Peyer's patch (tissue), 4 donors: ENCODE measurements at regions not wholly inside any gene's neighbourhood (a gene's known extent, or its start where the extent isn't known, plus 50 kb on each side); places are given as distances from the start of the nearest gene placed in this dataset.

Source experiments
- DNase-seq, 3 donors: peaks; one replicate each; pipeline ENCODE4 v3.0.0-alpha.2; 2017 to 2019
- H3K27ac ChIP-seq, 4 donors: fragments of 200-600 bp; sonication (generic); one replicate each; pipeline ENCODE4 v1.5.1; 2016 to 2019
- H3K27me3 ChIP-seq, 2 donors: fragments of 200-600 bp; sonication (generic); one replicate each; pipeline ENCODE4 v1.5.1; 2019
- H3K36me3 ChIP-seq, 3 donors: fragments of 200-600 bp; sonication (generic); one replicate each; pipeline ENCODE4 v1.5.1; 2016 to 2019
- H3K4me1 ChIP-seq, 4 donors: fragments of 200-600 bp; sonication (generic); one replicate each; pipeline ENCODE4 v1.5.1; 2016 to 2019
- H3K4me3 ChIP-seq, 4 donors: fragments of 200-600 bp; sonication (generic); 1 replicate in 3 of 4; 2 replicates in 1 of 4; pipeline ENCODE4 v1.5.1; 2016 to 2019; ENCODE audit warnings: mild to moderate bottlenecking in 1 of 4
- H3K9me3 ChIP-seq, 4 donors: fragments of 200-600 bp; sonication (generic); one replicate each; pipeline ENCODE4 v1.5.1; 2016 to 2019; ENCODE audit warnings: mild to moderate bottlenecking in 1 of 4
- CTCF ChIP-seq, 6 experiments: fragments of 450-650 bp in 4 of 6; fragments of 200-600 bp in 2 of 6; sonication (generic) in 1 of 6; IDR thresholded peaks; one replicate each; pipeline ENCODE4 v1.5.1; 2017 to 2019; ENCODE audit warnings: antibody characterized with exemption in 6 of 6, mild to moderate bottlenecking in 3 of 6, moderate library complexity in 1 of 6
- POLR2A ChIP-seq, 2 donors: fragments of 450-650 bp; IDR thresholded peaks; one replicate each; pipeline ENCODE4 v1.5.1; 2017; ENCODE audit warnings: antibody characterized with exemption in 2 of 2, mild to moderate bottlenecking in 2 of 2, moderate library complexity in 2 of 2

GRCh38 chr12:46493150-46493833 lies 120.7 kb upstream of the SLC38A2 start:
- Histone ChIP-seq H3K36me3 (no peaks in the 10 kb centered on the region), H3K9me3 (no peaks in the 10 kb centered on the region), H3K4me3 (no peak overlapping the region), H3K4me1 (peaks cover 0 to 4% (median 0%) of the 10 kb centered on the region in 4 donors), H3K27ac (peak overlapping the region in 2 of 4 donors; percentile 38 to 53), H3K27me3 (no peaks in the 10 kb centered on the region)
- DNase-seq, result no peak
- no peak for TF ChIP-seq POLR2A (IDR thresholded peaks at IDR 0.05)

- DNase-seq, result no peak
- Histone ChIP-seq H3K4me1 (peaks cover 0 to 4% (median 0%) of the 10 kb centered on the region in 4 donors), H3K9me3 (no peaks in the 10 kb centered on the region), H3K27ac (peak overlapping the region in 1 of 4 donors; percentile 53), H3K36me3 (no peaks in the 10 kb centered on the region), H3K27me3 (no peaks in the 10 kb centered on the region), H3K4me3 (no peak overlapping the region)
- TF ChIP-seq POLR2A (IDR thresholded peaks at IDR 0.05) (no peak), CTCF (IDR thresholded peaks at IDR 0.05) (no peak)
These were observed 120.0 kb upstream of the SLC38A2 start for GRCh38 chr12:46492471-46493085.

GRCh38 chr12:46491548-46491947 lies 119.0 kb upstream of the SLC38A2 start:
- H3K36me3 ChIP-seq, result no peaks in the 10 kb centered on the region
- no peak for TF ChIP-seq POLR2A (IDR thresholded peaks at IDR 0.05)
- no peak for TF ChIP-seq CTCF (IDR thresholded peaks at IDR 0.05)
- no peak for DNase-seq
- H3K4me3 ChIP-seq, result no peak overlapping the region
- H3K9me3 ChIP-seq, result no peaks in the 10 kb centered on the region
- no peaks in the 10 kb centered on the region for H3K27me3 ChIP-seq
- peaks cover 0 to 4% (median 0%) of the 10 kb centered on the region in 4 donors for H3K4me1 ChIP-seq
- peak overlapping the region in 1 of 4 donors; percentile 4 for H3K27ac ChIP-seq

GRCh38 chr12:46490635-46491034 lies 118.1 kb upstream of the SLC38A2 start:
- peaks cover 0 to 4% (median 0%) of the 10 kb centered on the region in 4 donors for H3K4me1 ChIP-seq

GRCh38 chr12:46489951-46490388 lies 117.4 kb upstream of the SLC38A2 start:
- no peak overlapping the region for H3K27ac ChIP-seq
- no peaks in the 10 kb centered on the region for H3K27me3 ChIP-seq
- no peak for TF ChIP-seq POLR2A (IDR thresholded peaks at IDR 0.05)
- TF ChIP-seq CTCF (IDR thresholded peaks at IDR 0.05), result no peak
- H3K36me3 ChIP-seq, result no peaks in the 10 kb centered on the region
- H3K4me1 ChIP-seq, result peaks cover 0 to 4% (median 0%) of the 10 kb centered on the region in 4 donors
- DNase-seq, result no peak
- no peak overlapping the region for H3K4me3 ChIP-seq
- no peaks in the 10 kb centered on the region for H3K9me3 ChIP-seq

More at GRCh38 chr12:46490635-46491034, 118.1 kb upstream of the SLC38A2 start:
- no peak for DNase-seq
- Histone ChIP-seq H3K36me3 (no peaks in the 10 kb centered on the region), H3K27ac (no peak overlapping the region), H3K4me3 (no peak overlapping the region), H3K27me3 (no peaks in the 10 kb centered on the region), H3K9me3 (no peaks in the 10 kb centered on the region)
- no peak for TF ChIP-seq CTCF (IDR thresholded peaks at IDR 0.05)
- no peak for TF ChIP-seq POLR2A (IDR thresholded peaks at IDR 0.05)

- DNase-seq, result no peak
- TF ChIP-seq POLR2A (IDR thresholded peaks at IDR 0.05), result no peak
- no peak for TF ChIP-seq CTCF (IDR thresholded peaks at IDR 0.05)
- Histone ChIP-seq H3K9me3 (no peaks in the 10 kb centered on the region), H3K27me3 (no peaks in the 10 kb centered on the region), H3K4me3 (no peak overlapping the region), H3K27ac (peak overlapping the region in 1 of 4 donors; percentile 69), H3K36me3 (no peaks in the 10 kb centered on the region), H3K4me1 (peaks cover 0 to 4% (median 0%) of the 10 kb centered on the region in 4 donors)
These were observed 115.1 kb upstream of the SLC38A2 start for GRCh38 chr12:46487567-46488131.
